ENCODE measurements at regions not wholly inside any gene's neighbourhood (a gene's known extent, or its start where the extent isn't known, plus 50 kb on each side); places are given as distances from the start of the nearest gene placed in this dataset.
A peak's percentile ranks its signal among the peaks of the same experiment; 100 is the strongest.

GRCh38 chr3:189099031-189099471 is 72.7 kb upstream of the TPRG1 start:
- H3K27me3 ChIP-seq (ENCODE audit: insufficient read depth, low read length): no peaks in the 10 kb centered on the region

GRCh38 chr3:189099505-189100290 is 72.1 kb upstream of the TPRG1 start:
- H3K9ac ChIP-seq (ENCODE audit: low read length): no peak overlapping the region
- no peak overlapping the region for H3K4me3 ChIP-seq (ENCODE audit: low read depth, low read length)
- H2BK5ac ChIP-seq (ENCODE audit: low read depth, low read length, poor library complexity): no peak overlapping the region
- no peak overlapping the region for H3K4ac ChIP-seq (ENCODE audit: low read depth, low read length)
- H3K4me2 ChIP-seq (ENCODE audit: low read length): no peak overlapping the region
- no peak overlapping the region for H3K18ac ChIP-seq (ENCODE audit: low read length)
- H2BK120ac ChIP-seq (ENCODE audit: insufficient read depth, low read length, poor library complexity): no peak overlapping the region
- peak overlapping the region; percentile 33 for H2BK12ac ChIP-seq (ENCODE audit: low read length)
- no peak for DNase-seq
- no peaks in the 10 kb centered on the region for H3K27me3 ChIP-seq (ENCODE audit: insufficient read depth, low read length)
- no peaks in the 10 kb centered on the region for H3K36me3 ChIP-seq (ENCODE audit: control insufficient read depth in 1 of 2, insufficient read depth in 2 of 2, low read length in 2 of 2)
- H3K9me3 ChIP-seq (ENCODE audit: insufficient read depth, low read depth, low read length): peaks cover 3% of the 10 kb centered on the region
- H3K14ac ChIP-seq (ENCODE audit: low read length): no peak overlapping the region
- no peak overlapping the region for H4K91ac ChIP-seq (ENCODE audit: low read depth, low read length)
- no peak overlapping the region for H4K8ac ChIP-seq (ENCODE audit: low read depth, low read length)
- H2AK5ac ChIP-seq (ENCODE audit: low read length): no peak overlapping the region
- H3K4me1 ChIP-seq (ENCODE audit: control insufficient read depth in 1 of 2, insufficient read depth in 2 of 2, low read length in 2 of 2): peaks cover 3 to 6% of the 10 kb centered on the region in 2 experiments
- H3K79me2 ChIP-seq (ENCODE audit: control insufficient read depth, insufficient read depth, low read length, poor library complexity): no peaks in the 10 kb centered on the region
- WGBS (ENCODE audit: extremely low coverage, insufficient coverage, insufficient read length): no CpG with 5 or more reads among the region's 12 CpGs
- no peak overlapping the region for H4K12ac ChIP-seq (ENCODE audit: low read depth, low read length)
- peaks cover 6% of the 10 kb centered on the region for H3K79me1 ChIP-seq (ENCODE audit: low read length)
- H2AFZ ChIP-seq (ENCODE audit: insufficient read depth, low read length, poor library complexity): no peak overlapping the region
- H3K23ac ChIP-seq (ENCODE audit: low read length): no peak overlapping the region
- no peak overlapping the region for H3K27ac ChIP-seq (ENCODE audit: low read depth, low read length)

More at GRCh38 chr3:189099031-189099471, 72.7 kb upstream of the TPRG1 start:
- no peak overlapping the region for H4K12ac ChIP-seq (ENCODE audit: low read depth, low read length)
- WGBS (ENCODE audit: extremely low coverage, insufficient coverage, insufficient read length): no CpG with 5 or more reads among the region's 12 CpGs
- H3K79me1 ChIP-seq (ENCODE audit: low read length): peaks cover 6% of the 10 kb centered on the region
- H2BK120ac ChIP-seq (ENCODE audit: insufficient read depth, low read length, poor library complexity): no peak overlapping the region
- no peak overlapping the region for H3K18ac ChIP-seq (ENCODE audit: low read length)
- H3K4me1 ChIP-seq (ENCODE audit: control insufficient read depth in 1 of 2, insufficient read depth in 2 of 2, low read length in 2 of 2): peaks cover 3 to 6% of the 10 kb centered on the region in 2 experiments
- H3K14ac ChIP-seq (ENCODE audit: low read length): no peak overlapping the region
- no peak overlapping the region for H3K9ac ChIP-seq (ENCODE audit: low read length)
- H3K36me3 ChIP-seq (ENCODE audit: control insufficient read depth in 1 of 2, insufficient read depth in 2 of 2, low read length in 2 of 2): no peaks in the 10 kb centered on the region
- no peak overlapping the region for H4K8ac ChIP-seq (ENCODE audit: low read depth, low read length)
- DNase-seq: no peak
- no peak overlapping the region for H2AFZ ChIP-seq (ENCODE audit: insufficient read depth, low read length, poor library complexity)
- H2AK5ac ChIP-seq (ENCODE audit: low read length): no peak overlapping the region
- H3K4me2 ChIP-seq (ENCODE audit: low read length): no peak overlapping the region
- no peak overlapping the region for H3K4ac ChIP-seq (ENCODE audit: low read depth, low read length)
- no peaks in the 10 kb centered on the region for H3K79me2 ChIP-seq (ENCODE audit: control insufficient read depth, insufficient read depth, low read length, poor library complexity)
- H4K91ac ChIP-seq (ENCODE audit: low read depth, low read length): no peak overlapping the region
- H3K4me3 ChIP-seq (ENCODE audit: low read depth, low read length): peak overlapping the region; percentile 35
- H2BK12ac ChIP-seq (ENCODE audit: low read length): no peak overlapping the region
- no peak overlapping the region for H3K27ac ChIP-seq (ENCODE audit: low read depth, low read length)
- H2BK5ac ChIP-seq (ENCODE audit: low read depth, low read length, poor library complexity): no peak overlapping the region
- peaks cover 3% of the 10 kb centered on the region for H3K9me3 ChIP-seq (ENCODE audit: insufficient read depth, low read depth, low read length)
- H3K23ac ChIP-seq (ENCODE audit: low read length): no peak overlapping the region

- Histone ChIP-seq H3K4me3 (ENCODE audit: low read depth, low read length) (no peak overlapping the region), H3K14ac (ENCODE audit: low read length) (no peak overlapping the region), H3K9ac (ENCODE audit: low read length) (no peak overlapping the region), H2BK12ac (ENCODE audit: low read length) (peak overlapping the region; percentile 8), H3K79me2 (ENCODE audit: control insufficient read depth, insufficient read depth, low read length, poor library complexity) (no peaks in the 10 kb centered on the region), H2BK120ac (ENCODE audit: insufficient read depth, low read length, poor library complexity) (peak overlapping the region; percentile 11), H4K12ac (ENCODE audit: low read depth, low read length) (no peak overlapping the region), H3K4ac (ENCODE audit: low read depth, low read length) (no peak overlapping the region), H3K27me3 (ENCODE audit: insufficient read depth, low read length) (no peaks in the 10 kb centered on the region), H3K23ac (ENCODE audit: low read length) (no peak overlapping the region), H2AFZ (ENCODE audit: insufficient read depth, low read length, poor library complexity) (no peak overlapping the region), H3K9me3 (ENCODE audit: insufficient read depth, low read depth, low read length) (peaks cover 3% of the 10 kb centered on the region), H3K4me1 (ENCODE audit: control insufficient read depth in 1 of 2, insufficient read depth in 2 of 2, low read length in 2 of 2) (peaks cover 3 to 6% of the 10 kb centered on the region in 2 experiments), H3K27ac (ENCODE audit: low read depth, low read length) (no peak overlapping the region), H3K36me3 (ENCODE audit: control insufficient read depth in 1 of 2, insufficient read depth in 2 of 2, low read length in 2 of 2) (no peaks in the 10 kb centered on the region), H2BK5ac (ENCODE audit: low read depth, low read length, poor library complexity) (no peak overlapping the region), H4K91ac (ENCODE audit: low read depth, low read length) (no peak overlapping the region), H3K18ac (ENCODE audit: low read length) (no peak overlapping the region), H3K79me1 (ENCODE audit: low read length) (peaks cover 6% of the 10 kb centered on the region), H4K8ac (ENCODE audit: low read depth, low read length) (no peak overlapping the region), H2AK5ac (ENCODE audit: low read length) (no peak overlapping the region), H3K4me2 (ENCODE audit: low read length) (no peak overlapping the region)
- no peak for DNase-seq
- no CpG with 5 or more reads among the region's 2 CpGs for WGBS (ENCODE audit: extremely low coverage, insufficient coverage, insufficient read length)
Observed at GRCh38 chr3:189100866-189101265, 70.9 kb upstream of the TPRG1 start.

- H3K4me3 ChIP-seq (ENCODE audit: low read depth, low read length): no peak overlapping the region
- DNase-seq: no peak
- H2AFZ ChIP-seq (ENCODE audit: insufficient read depth, low read length, poor library complexity): no peak overlapping the region
- H3K4me1 ChIP-seq (ENCODE audit: control insufficient read depth in 1 of 2, insufficient read depth in 2 of 2, low read length in 2 of 2): peaks cover 3 to 6% of the 10 kb centered on the region in 2 experiments
- peaks cover 6% of the 10 kb centered on the region for H3K79me1 ChIP-seq (ENCODE audit: low read length)
- no peak overlapping the region for H2BK5ac ChIP-seq (ENCODE audit: low read depth, low read length, poor library complexity)
- WGBS (ENCODE audit: extremely low coverage, insufficient coverage, insufficient read length): no CpG with 5 or more reads among the region's 2 CpGs
- no peaks in the 10 kb centered on the region for H3K36me3 ChIP-seq (ENCODE audit: control insufficient read depth in 1 of 2, insufficient read depth in 2 of 2, low read length in 2 of 2)
- H3K23ac ChIP-seq (ENCODE audit: low read length): no peak overlapping the region
- H3K4ac ChIP-seq (ENCODE audit: low read depth, low read length): no peak overlapping the region
- H3K27me3 ChIP-seq (ENCODE audit: insufficient read depth, low read length): no peaks in the 10 kb centered on the region
- H4K12ac ChIP-seq (ENCODE audit: low read depth, low read length): no peak overlapping the region
- no peak overlapping the region for H3K18ac ChIP-seq (ENCODE audit: low read length)
- H2BK12ac ChIP-seq (ENCODE audit: low read length): no peak overlapping the region
- no peaks in the 10 kb centered on the region for H3K79me2 ChIP-seq (ENCODE audit: control insufficient read depth, insufficient read depth, low read length, poor library complexity)
- H2BK120ac ChIP-seq (ENCODE audit: insufficient read depth, low read length, poor library complexity): no peak overlapping the region
- H4K8ac ChIP-seq (ENCODE audit: low read depth, low read length): no peak overlapping the region
- H3K27ac ChIP-seq (ENCODE audit: low read depth, low read length): no peak overlapping the region
- peaks cover 3% of the 10 kb centered on the region for H3K9me3 ChIP-seq (ENCODE audit: insufficient read depth, low read depth, low read length)
- H2AK5ac ChIP-seq (ENCODE audit: low read length): no peak overlapping the region
- H3K14ac ChIP-seq (ENCODE audit: low read length): no peak overlapping the region
- H3K9ac ChIP-seq (ENCODE audit: low read length): no peak overlapping the region
- no peak overlapping the region for H3K4me2 ChIP-seq (ENCODE audit: low read length)
- no peak overlapping the region for H4K91ac ChIP-seq (ENCODE audit: low read depth, low read length)
Observed at GRCh38 chr3:189101594-189101993, 70.2 kb upstream of the TPRG1 start.
